ENCODE measurements at regions not wholly inside any gene's neighbourhood (a gene's known extent, or its start where the extent isn't known, plus 50 kb on each side); places are given as distances from the start of the nearest gene placed in this dataset.

DNA sequence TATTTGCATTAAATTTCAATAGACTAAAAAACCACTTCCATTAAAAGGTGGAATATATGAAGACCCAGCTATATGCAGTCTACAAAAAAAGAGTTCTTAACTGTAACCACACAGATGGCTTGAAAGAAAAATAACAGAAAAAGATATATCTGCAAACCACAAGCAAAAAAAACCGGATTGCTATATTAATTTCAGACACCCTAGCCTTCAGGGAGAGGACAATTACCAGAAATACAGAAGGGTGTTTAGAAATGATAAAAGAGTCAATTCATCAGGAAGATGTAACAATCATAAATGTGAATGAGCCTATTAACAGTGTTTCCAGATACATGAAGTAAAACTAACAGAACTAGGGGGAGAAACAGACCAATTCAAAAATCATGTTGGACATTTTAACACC is 56.9 kb upstream of the SMIM23 start:
- TF ChIP-seq, protein P1, sequence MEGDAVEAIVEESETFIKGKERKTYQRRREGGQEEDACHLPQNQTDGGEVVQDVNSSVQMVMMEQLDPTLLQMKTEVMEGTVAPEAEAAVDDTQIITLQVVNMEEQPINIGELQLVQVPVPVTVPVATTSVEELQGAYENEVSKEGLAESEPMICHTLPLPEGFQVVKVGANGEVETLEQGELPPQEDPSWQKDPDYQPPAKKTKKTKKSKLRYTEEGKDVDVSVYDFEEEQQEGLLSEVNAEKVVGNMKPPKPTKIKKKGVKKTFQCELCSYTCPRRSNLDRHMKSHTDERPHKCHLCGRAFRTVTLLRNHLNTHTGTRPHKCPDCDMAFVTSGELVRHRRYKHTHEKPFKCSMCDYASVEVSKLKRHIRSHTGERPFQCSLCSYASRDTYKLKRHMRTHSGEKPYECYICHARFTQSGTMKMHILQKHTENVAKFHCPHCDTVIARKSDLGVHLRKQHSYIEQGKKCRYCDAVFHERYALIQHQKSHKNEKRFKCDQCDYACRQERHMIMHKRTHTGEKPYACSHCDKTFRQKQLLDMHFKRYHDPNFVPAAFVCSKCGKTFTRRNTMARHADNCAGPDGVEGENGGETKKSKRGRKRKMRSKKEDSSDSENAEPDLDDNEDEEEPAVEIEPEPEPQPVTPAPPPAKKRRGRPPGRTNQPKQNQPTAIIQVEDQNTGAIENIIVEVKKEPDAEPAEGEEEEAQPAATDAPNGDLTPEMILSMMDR (IDR thresholded peaks at IDR 0.05), result no peak
- TF ChIP-seq POLR2A (IDR thresholded peaks at IDR 0.05) (no peak), EP300 (IDR thresholded peaks at IDR 0.05) (no peak), POLR2AphosphoS5 (IDR thresholded peaks at IDR 0.05) (no peak)
